T-helper 2 cell treated with Interferon-gamma antibody and Interleukin-4, amounts not matched to agents 5 μg/mL and 100 μg/mL, for 36 hours (primary cell): ENCODE measurements at regions not wholly inside any gene's neighbourhood (a gene's known extent, or its start where the extent isn't known, plus 50 kb on each side); places are given as distances from the start of the nearest gene placed in this dataset.
"Not testable (repeated sequence)": the region's sequence is repeated elsewhere in the genome, so short reads cannot be mapped to it uniquely, and the experiment has no call there.

ENCODE experiments used
- DNase-seq: peaks from one replicate; pipeline ENCODE4 v3.0.0; 2021; ENCODE audit warnings: low spot score
- H3K27ac Mint-ChIP-seq: one replicate; pipeline ENCODE4 v1.8.0; 2021; ENCODE audit warnings: mild to moderate bottlenecking, mixed read lengths
- H3K27me3 Mint-ChIP-seq: one replicate; pipeline ENCODE4 v1.8.0; 2021; ENCODE audit warnings: low read depth, mixed read lengths
- H3K36me3 Mint-ChIP-seq: one replicate; pipeline ENCODE4 v1.8.0; 2021; ENCODE audit warnings: low read depth, mixed read lengths
- H3K4me1 Mint-ChIP-seq: one replicate; pipeline ENCODE4 v1.8.0; 2021; ENCODE audit warnings: low read depth, mixed read lengths
- H3K4me3 Mint-ChIP-seq: one replicate; pipeline ENCODE4 v1.8.0; 2022; ENCODE audit warnings: mild to moderate bottlenecking, moderate library complexity, mixed read lengths
- H3K9me3 Mint-ChIP-seq: one replicate; pipeline ENCODE4 v1.8.0; 2021; ENCODE audit warnings: mixed read lengths

GRCh38 chr7:46912692-46913091, 669.2 kb downstream of the TNS3 start:
- H3K27me3 Mint-ChIP-seq: no peaks in the 10 kb centered on the region
- H3K27ac Mint-ChIP-seq: no peak overlapping the region
- peaks cover 15% of the 10 kb centered on the region for H3K9me3 Mint-ChIP-seq
- no peaks in the 10 kb centered on the region for H3K4me1 Mint-ChIP-seq
- H3K36me3 Mint-ChIP-seq: no peaks in the 10 kb centered on the region
- no peak for DNase-seq
- H3K4me3 Mint-ChIP-seq: no peak overlapping the region

GRCh38 chr7:46909601-46910051, 672.3 kb downstream of the TNS3 start:
- H3K27ac Mint-ChIP-seq: no peak overlapping the region
- no peak for DNase-seq
- H3K9me3 Mint-ChIP-seq: peaks cover 14% of the 10 kb centered on the region
- no peaks in the 10 kb centered on the region for H3K4me1 Mint-ChIP-seq
- no peaks in the 10 kb centered on the region for H3K27me3 Mint-ChIP-seq
- no peak overlapping the region for H3K4me3 Mint-ChIP-seq
- H3K36me3 Mint-ChIP-seq: no peaks in the 10 kb centered on the region

GRCh38 chr7:46908770-46909169, 673.1 kb downstream of the TNS3 start:
- DNase-seq: no peak
- Mint-ChIP-seq H3K27me3 (no peaks in the 10 kb centered on the region), H3K4me3 (no peak overlapping the region), H3K9me3 (peaks cover 14% of the 10 kb centered on the region), H3K36me3 (no peaks in the 10 kb centered on the region), H3K27ac (no peak overlapping the region), H3K4me1 (no peaks in the 10 kb centered on the region)

- peaks cover 23% of the 10 kb centered on the region for H3K9me3 Mint-ChIP-seq
- not testable (repeated sequence) for H3K4me3 Mint-ChIP-seq, H3K27ac Mint-ChIP-seq, H3K36me3 Mint-ChIP-seq, DNase-seq, H3K27me3 Mint-ChIP-seq, H3K4me1 Mint-ChIP-seq
Measured at GRCh38 chr7:46904523-46904922, 677.4 kb downstream of the TNS3 start.

GRCh38 chr7:46902463-46902862, 679.4 kb downstream of the TNS3 start:
- no peak for DNase-seq
- Mint-ChIP-seq H3K27ac (no peak overlapping the region), H3K36me3 (no peaks in the 10 kb centered on the region), H3K4me1 (no peaks in the 10 kb centered on the region), H3K27me3 (no peaks in the 10 kb centered on the region), H3K9me3 (peaks cover 25% of the 10 kb centered on the region), H3K4me3 (no peak overlapping the region)

- no peak for DNase-seq
- no peaks in the 10 kb centered on the region for H3K4me1 Mint-ChIP-seq
- H3K4me3 Mint-ChIP-seq: no peak overlapping the region
Measured at GRCh38 chr7:46900312-46901263, 681.3 kb downstream of the TNS3 start.

GRCh38 chr7:46897381-46897780, 684.5 kb downstream of the TNS3 start:
- H3K27me3 Mint-ChIP-seq: no peaks in the 10 kb centered on the region
- no peak overlapping the region for H3K4me3 Mint-ChIP-seq
- H3K4me1 Mint-ChIP-seq: no peaks in the 10 kb centered on the region
- H3K27ac Mint-ChIP-seq: no peak overlapping the region
- H3K9me3 Mint-ChIP-seq: peaks cover 30% of the 10 kb centered on the region
- no peak for DNase-seq
- H3K36me3 Mint-ChIP-seq: no peaks in the 10 kb centered on the region

More at GRCh38 chr7:46900312-46901263, 681.3 kb downstream of the TNS3 start:
- Mint-ChIP-seq H3K9me3 (peaks cover 26% of the 10 kb centered on the region), H3K36me3 (no peaks in the 10 kb centered on the region), H3K27me3 (no peaks in the 10 kb centered on the region), H3K27ac (no peak overlapping the region)

GRCh38 chr7:46886669-46887374, 695.1 kb downstream of the TNS3 start:
- no peaks in the 10 kb centered on the region for H3K36me3 Mint-ChIP-seq
- no peaks in the 10 kb centered on the region for H3K27me3 Mint-ChIP-seq
- no peaks in the 10 kb centered on the region for H3K4me1 Mint-ChIP-seq
- H3K27ac Mint-ChIP-seq: no peak overlapping the region
- no peak overlapping the region for H3K4me3 Mint-ChIP-seq
- H3K9me3 Mint-ChIP-seq: peaks cover 17% of the 10 kb centered on the region
- no peak for DNase-seq

- no peaks in the 10 kb centered on the region for H3K36me3 Mint-ChIP-seq
- no peaks in the 10 kb centered on the region for H3K27me3 Mint-ChIP-seq
- no peak overlapping the region for H3K27ac Mint-ChIP-seq
- H3K4me3 Mint-ChIP-seq: no peak overlapping the region
- no peaks in the 10 kb centered on the region for H3K4me1 Mint-ChIP-seq
- DNase-seq: no peak
- H3K9me3 Mint-ChIP-seq: peaks cover 27% of the 10 kb centered on the region
Measured at GRCh38 chr7:46885167-46885566, 696.7 kb downstream of the TNS3 start.

GRCh38 chr7:46881507-46882127, 700.3 kb downstream of the TNS3 start:
- H3K4me1 Mint-ChIP-seq: no peaks in the 10 kb centered on the region
- H3K27me3 Mint-ChIP-seq: no peaks in the 10 kb centered on the region
- no peak for DNase-seq
- peaks cover 27% of the 10 kb centered on the region for H3K9me3 Mint-ChIP-seq
- H3K27ac Mint-ChIP-seq: no peak overlapping the region
- H3K4me3 Mint-ChIP-seq: no peak overlapping the region
- H3K36me3 Mint-ChIP-seq: no peaks in the 10 kb centered on the region

- Mint-ChIP-seq H3K4me3 (no peak overlapping the region), H3K36me3 (no peaks in the 10 kb centered on the region), H3K4me1 (no peaks in the 10 kb centered on the region), H3K27ac (no peak overlapping the region), H3K9me3 (peaks cover 23% of the 10 kb centered on the region), H3K27me3 (no peaks in the 10 kb centered on the region)
- DNase-seq: no peak
Measured at GRCh38 chr7:46880508-46881196, 701.3 kb downstream of the TNS3 start.

GRCh38 chr7:46879783-46880182, 702.1 kb downstream of the TNS3 start:
- H3K36me3 Mint-ChIP-seq: no peaks in the 10 kb centered on the region

GRCh38 chr7:46871516-46871915, 710.4 kb downstream of the TNS3 start:
- Mint-ChIP-seq H3K27me3 (no peaks in the 10 kb centered on the region), H3K27ac (no peak overlapping the region), H3K9me3 (peaks cover 4% of the 10 kb centered on the region), H3K4me1 (no peaks in the 10 kb centered on the region), H3K4me3 (no peak overlapping the region), H3K36me3 (no peaks in the 10 kb centered on the region)
- DNase-seq: no peak

More at GRCh38 chr7:46879783-46880182, 702.1 kb downstream of the TNS3 start:
- H3K9me3 Mint-ChIP-seq: peaks cover 21% of the 10 kb centered on the region
- no peaks in the 10 kb centered on the region for H3K4me1 Mint-ChIP-seq
- no peak overlapping the region for H3K27ac Mint-ChIP-seq
- H3K27me3 Mint-ChIP-seq: no peaks in the 10 kb centered on the region
- no peak overlapping the region for H3K4me3 Mint-ChIP-seq
- DNase-seq: no peak
